HG03571 (cell line): ENCODE measurements at regions not wholly inside any gene's neighbourhood (a gene's known extent, or its start where the extent isn't known, plus 50 kb on each side); places are given as distances from the start of the nearest gene placed in this dataset.

Source experiments
- ATAC-seq: cut with Tn5 transposase; IDR thresholded peaks from one replicate; pipeline ENCODE4 v1.9.1; 2021; ENCODE audit not compliant: unreplicated experiment

- ATAC-seq: no peak
Observed at GRCh38 chr2:65864619-65865018, 432.2 kb upstream of the SPRED2 start.

- no peak for ATAC-seq
Observed at GRCh38 chr2:65863713-65864112, 431.3 kb upstream of the SPRED2 start.

- ATAC-seq: no peak
Observed at GRCh38 chr2:65856928-65857327, 424.5 kb upstream of the SPRED2 start.

GRCh38 chr2:65856423-65856822, 424.0 kb upstream of the SPRED2 start:
- ATAC-seq: no peak

- ATAC-seq: no peak
Observed at GRCh38 chr2:65850695-65851094, 418.3 kb upstream of the SPRED2 start.

- ATAC-seq: no peak
Observed at GRCh38 chr2:65846989-65847678, 414.7 kb upstream of the SPRED2 start.

GRCh38 chr2:65845442-65846182, 413.2 kb upstream of the SPRED2 start:
- ATAC-seq: no peak

GRCh38 chr2:65842104-65842503, 409.7 kb upstream of the SPRED2 start:
- ATAC-seq: no peak

- ATAC-seq: no peak
Observed at GRCh38 chr2:65835975-65836549, 403.7 kb upstream of the SPRED2 start.

- ATAC-seq: no peak
Observed at GRCh38 chr2:65834771-65835475, 402.5 kb upstream of the SPRED2 start.

GRCh38 chr2:65834062-65834461, 401.7 kb upstream of the SPRED2 start:
- ATAC-seq: no peak

GRCh38 chr2:65831509-65831908, 399.1 kb upstream of the SPRED2 start:
- ATAC-seq: no peak

GRCh38 chr2:65826567-65826966, 394.2 kb upstream of the SPRED2 start:
- ATAC-seq: no peak

- ATAC-seq: no peak
Observed at GRCh38 chr2:65823511-65823910, 391.1 kb upstream of the SPRED2 start.

GRCh38 chr2:65820454-65820853, 388.1 kb upstream of the SPRED2 start:
- no peak for ATAC-seq

GRCh38 chr2:65819963-65820362, 387.6 kb upstream of the SPRED2 start:
- no peak for ATAC-seq

GRCh38 chr2:65818873-65819451, 386.6 kb upstream of the SPRED2 start:
- no peak for ATAC-seq

GRCh38 chr2:65813631-65814173, 381.3 kb upstream of the SPRED2 start:
- no peak for ATAC-seq

GRCh38 chr2:65812887-65813286, 380.5 kb upstream of the SPRED2 start:
- no peak for ATAC-seq

- ATAC-seq: no peak
Observed at GRCh38 chr2:65807942-65808341, 375.5 kb upstream of the SPRED2 start.

- ATAC-seq: no peak
Observed at GRCh38 chr2:65804777-65805176, 372.4 kb upstream of the SPRED2 start.
